Glutamatergic neuron (in vitro differentiated cells): ENCODE measurements at regions not wholly inside any gene's neighbourhood (a gene's known extent, or its start where the extent isn't known, plus 50 kb on each side); places are given as distances from the start of the nearest gene placed in this dataset.
"Not testable (repeated sequence)": the region's sequence is repeated elsewhere in the genome, so short reads cannot be mapped to it uniquely, and the experiment has no call there.

ENCODE experiments used
- DNase-seq: peaks from one replicate; pipeline ENCODE4 v3.0.0; 2022
- H3K27ac Mint-ChIP-seq: one replicate; pipeline ENCODE4 v1.8.0; 2020; ENCODE audit warnings: mild to moderate bottlenecking, mixed read lengths, inconsistent platforms; ENCODE audit not compliant: unreplicated experiment
- H3K27me3 Mint-ChIP-seq: one replicate; pipeline ENCODE4 v1.8.0; 2020; ENCODE audit warnings: mild to moderate bottlenecking, moderate library complexity, mixed read lengths, inconsistent platforms; ENCODE audit not compliant: unreplicated experiment
- H3K36me3 Mint-ChIP-seq: one replicate; pipeline ENCODE4 v1.8.0; 2020; ENCODE audit warnings: mild to moderate bottlenecking, mixed read lengths, inconsistent platforms; ENCODE audit not compliant: unreplicated experiment
- H3K4me1 Mint-ChIP-seq: one replicate; pipeline ENCODE4 v1.8.0; 2020; ENCODE audit warnings: mild to moderate bottlenecking, low read depth, mixed read lengths, inconsistent platforms; ENCODE audit not compliant: unreplicated experiment
- H3K4me3 Mint-ChIP-seq: one replicate; pipeline ENCODE4 v1.8.0; 2020; ENCODE audit warnings: mild to moderate bottlenecking, mixed read lengths, inconsistent platforms; ENCODE audit not compliant: unreplicated experiment
- H3K9me3 Mint-ChIP-seq: one replicate; pipeline ENCODE4 v1.8.0; 2020; ENCODE audit warnings: mild to moderate bottlenecking, moderate library complexity, mixed read lengths, inconsistent platforms; ENCODE audit not compliant: unreplicated experiment
- TF ChIP-seq, protein P1 (sequence below): fragments of 200-600 bp; sonication (generic); IDR thresholded peaks from one replicate; pipeline ENCODE4 v1.5.0; 2021; ENCODE audit not compliant: partially characterized antibody, unreplicated experiment

DNA sequence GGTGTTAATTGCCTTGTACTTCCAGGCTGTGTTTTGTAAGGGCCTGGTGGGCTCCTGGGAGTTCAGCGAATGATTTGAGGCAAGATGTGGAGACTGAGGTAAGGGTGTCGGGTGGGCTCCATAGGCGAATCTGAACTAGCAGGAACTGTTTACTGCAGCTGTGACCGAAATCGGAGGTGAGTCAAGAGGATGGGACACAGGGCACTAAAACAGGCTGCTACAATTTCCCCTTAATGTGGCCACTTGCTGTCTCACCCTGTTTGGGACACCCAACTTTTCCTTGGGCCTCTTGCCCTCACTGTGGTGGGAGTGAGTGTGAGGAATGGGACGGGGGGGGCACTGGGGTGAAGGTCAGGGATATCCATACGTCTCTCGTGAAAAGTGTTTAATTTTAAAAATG lies 53.9 kb upstream of the MCUR1 start:
- H3K4me3 Mint-ChIP-seq: no peak overlapping the region
- H3K36me3 Mint-ChIP-seq: no peaks in the 10 kb centered on the region
- DNase-seq: no peak
- peaks cover 4% of the 10 kb centered on the region for H3K27me3 Mint-ChIP-seq
- TF ChIP-seq, protein P1, sequence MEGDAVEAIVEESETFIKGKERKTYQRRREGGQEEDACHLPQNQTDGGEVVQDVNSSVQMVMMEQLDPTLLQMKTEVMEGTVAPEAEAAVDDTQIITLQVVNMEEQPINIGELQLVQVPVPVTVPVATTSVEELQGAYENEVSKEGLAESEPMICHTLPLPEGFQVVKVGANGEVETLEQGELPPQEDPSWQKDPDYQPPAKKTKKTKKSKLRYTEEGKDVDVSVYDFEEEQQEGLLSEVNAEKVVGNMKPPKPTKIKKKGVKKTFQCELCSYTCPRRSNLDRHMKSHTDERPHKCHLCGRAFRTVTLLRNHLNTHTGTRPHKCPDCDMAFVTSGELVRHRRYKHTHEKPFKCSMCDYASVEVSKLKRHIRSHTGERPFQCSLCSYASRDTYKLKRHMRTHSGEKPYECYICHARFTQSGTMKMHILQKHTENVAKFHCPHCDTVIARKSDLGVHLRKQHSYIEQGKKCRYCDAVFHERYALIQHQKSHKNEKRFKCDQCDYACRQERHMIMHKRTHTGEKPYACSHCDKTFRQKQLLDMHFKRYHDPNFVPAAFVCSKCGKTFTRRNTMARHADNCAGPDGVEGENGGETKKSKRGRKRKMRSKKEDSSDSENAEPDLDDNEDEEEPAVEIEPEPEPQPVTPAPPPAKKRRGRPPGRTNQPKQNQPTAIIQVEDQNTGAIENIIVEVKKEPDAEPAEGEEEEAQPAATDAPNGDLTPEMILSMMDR: no peak
- no peaks in the 10 kb centered on the region for H3K9me3 Mint-ChIP-seq
- no peaks in the 10 kb centered on the region for H3K4me1 Mint-ChIP-seq
- H3K27ac Mint-ChIP-seq: no peak overlapping the region

DNA sequence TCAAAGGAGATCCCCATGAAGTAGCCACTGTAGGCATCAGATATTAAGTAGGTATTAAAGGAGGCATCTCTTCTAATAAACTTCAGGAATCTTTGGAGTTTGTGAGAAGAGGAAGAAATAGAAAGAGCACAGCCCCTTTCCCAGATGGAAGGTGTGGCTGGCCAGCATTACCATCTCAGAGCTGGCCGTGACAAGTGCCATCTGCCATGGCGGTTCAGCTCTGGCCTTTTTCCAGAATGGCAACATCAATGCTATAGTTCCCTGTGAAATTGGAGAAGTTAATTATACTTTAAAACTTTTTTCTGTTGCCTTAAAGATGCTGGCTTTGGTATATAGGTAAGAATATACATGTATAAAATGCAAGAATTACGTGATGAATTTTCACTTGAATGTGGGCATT lies 51.9 kb upstream of the MCUR1 start:
- Mint-ChIP-seq H3K9me3 (no peaks in the 10 kb centered on the region), H3K4me3 (no peak overlapping the region), H3K27me3 (peaks cover 1% of the 10 kb centered on the region), H3K36me3 (peaks cover 8% of the 10 kb centered on the region), H3K4me1 (no peaks in the 10 kb centered on the region), H3K27ac (no peak overlapping the region)
- no peak for DNase-seq
- TF ChIP-seq, protein P1: no peak

DNA sequence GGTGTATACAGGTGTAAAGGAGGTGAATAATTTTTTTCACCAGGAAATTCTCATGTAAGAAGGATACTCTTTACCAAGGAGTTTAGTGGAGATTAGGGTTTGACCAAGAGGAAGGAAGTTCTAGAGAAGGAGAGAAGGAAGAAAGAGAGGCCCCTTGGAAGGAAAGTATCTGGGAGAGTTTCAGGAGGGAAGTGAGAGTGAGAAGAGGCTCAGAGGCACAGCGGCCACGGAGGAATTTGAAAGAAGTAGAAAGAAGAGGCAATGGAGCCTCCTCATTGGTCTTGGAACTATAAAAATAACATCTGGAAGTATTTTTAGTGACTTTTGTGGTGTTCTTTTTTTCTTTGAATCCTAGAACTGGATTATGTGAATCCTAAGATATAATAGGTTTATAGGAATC lies 50.8 kb upstream of the MCUR1 start:
- no peak overlapping the region for H3K27ac Mint-ChIP-seq
- TF ChIP-seq, protein P1: no peak
- H3K27me3 Mint-ChIP-seq: peaks cover 1% of the 10 kb centered on the region
- H3K4me1 Mint-ChIP-seq: no peaks in the 10 kb centered on the region
- no peak for DNase-seq
- H3K9me3 Mint-ChIP-seq: peaks cover 4% of the 10 kb centered on the region
- H3K4me3 Mint-ChIP-seq: no peak overlapping the region
- peaks cover 15% of the 10 kb centered on the region for H3K36me3 Mint-ChIP-seq

DNA sequence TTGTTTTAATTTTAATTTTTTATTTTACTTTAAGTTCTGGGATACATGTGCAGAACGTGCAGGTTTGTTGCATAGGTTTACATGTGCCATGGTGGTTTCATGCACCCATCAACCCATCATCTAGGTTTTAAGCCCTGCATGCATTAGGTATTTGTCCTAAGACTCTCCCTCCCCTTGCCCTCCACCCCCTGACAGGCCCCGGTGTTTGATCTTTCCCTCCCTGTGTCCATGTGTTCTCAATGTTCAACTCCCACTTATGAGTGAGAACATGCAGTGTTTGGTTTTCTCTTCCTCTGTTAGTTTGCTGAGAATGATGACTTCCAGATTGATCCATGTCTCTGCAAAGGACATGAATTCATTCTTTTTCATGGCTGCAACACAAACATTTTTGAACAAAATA lies 50.3 kb upstream of the MCUR1 start:
- H3K27me3 Mint-ChIP-seq, DNase-seq, H3K9me3 Mint-ChIP-seq, H3K4me3 Mint-ChIP-seq, H3K27ac Mint-ChIP-seq, H3K4me1 Mint-ChIP-seq: not testable (repeated sequence)
- peaks cover 15% of the 10 kb centered on the region for H3K36me3 Mint-ChIP-seq
